GM21619 (cell line): ENCODE measurements at regions not wholly inside any gene's neighbourhood (a gene's known extent, or its start where the extent isn't known, plus 50 kb on each side); places are given as distances from the start of the nearest gene placed in this dataset.

ENCODE experiments used
- ATAC-seq: cut with Tn5 transposase; IDR thresholded peaks from one replicate; pipeline ENCODE4 v1.9.1; 2021; ENCODE audit not compliant: unreplicated experiment

- no peak for ATAC-seq
Measured at GRCh38 chr12:67370979-67371378, 101.8 kb downstream of the CAND1 start.

DNA sequence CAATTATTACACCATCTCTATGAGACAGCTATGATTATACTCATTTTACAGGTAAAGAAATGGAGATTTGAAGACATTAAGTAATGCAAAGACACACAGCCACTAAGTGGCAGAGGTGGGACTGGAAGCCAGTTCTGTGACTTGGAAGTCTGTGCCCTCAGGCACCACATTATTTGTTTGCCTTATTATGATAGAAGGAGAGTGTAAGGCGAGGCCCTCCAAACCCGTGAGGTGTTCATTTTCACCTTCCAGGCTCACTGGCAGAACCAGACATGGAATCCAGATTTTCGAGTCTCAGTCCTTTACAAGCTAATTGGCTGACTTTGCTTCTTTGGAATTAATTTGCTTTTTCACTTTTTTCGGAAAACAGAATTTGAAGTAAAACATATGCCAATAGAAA, 107.9 kb downstream of the CAND1 start:
- no peak for ATAC-seq

- no peak for ATAC-seq
Measured at GRCh38 chr12:67377541-67377940, 108.4 kb downstream of the CAND1 start.

DNA sequence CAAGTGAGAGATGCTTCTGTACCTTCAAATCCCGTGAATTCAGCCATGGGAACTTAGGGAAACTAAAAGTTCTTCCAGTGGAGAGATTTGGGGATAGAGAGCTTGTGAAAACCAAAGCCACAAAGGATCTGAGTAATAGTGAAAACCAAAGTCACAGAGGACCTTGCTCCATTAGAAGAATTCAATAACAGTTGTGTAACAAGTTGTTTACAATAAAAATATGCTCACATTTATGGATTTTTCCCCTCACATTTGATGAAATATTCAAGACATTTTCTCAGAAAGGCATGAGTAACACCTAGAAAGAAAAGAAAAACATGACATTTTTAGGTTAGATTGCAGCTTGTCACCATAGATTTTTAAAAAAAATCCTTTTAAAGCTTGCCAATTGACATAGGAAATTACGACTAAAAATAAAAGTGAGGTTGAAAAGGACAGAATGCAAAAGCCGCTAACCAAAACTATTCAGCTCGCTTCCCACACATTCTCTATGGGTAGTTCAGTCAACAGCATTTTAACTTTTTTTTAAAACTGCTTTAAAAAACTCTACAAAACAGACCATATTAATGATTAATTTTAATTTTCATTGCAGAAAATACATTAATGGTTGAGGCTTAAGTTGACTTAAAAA, 113.2 kb downstream of the CAND1 start:
- ATAC-seq = no peak

DNA sequence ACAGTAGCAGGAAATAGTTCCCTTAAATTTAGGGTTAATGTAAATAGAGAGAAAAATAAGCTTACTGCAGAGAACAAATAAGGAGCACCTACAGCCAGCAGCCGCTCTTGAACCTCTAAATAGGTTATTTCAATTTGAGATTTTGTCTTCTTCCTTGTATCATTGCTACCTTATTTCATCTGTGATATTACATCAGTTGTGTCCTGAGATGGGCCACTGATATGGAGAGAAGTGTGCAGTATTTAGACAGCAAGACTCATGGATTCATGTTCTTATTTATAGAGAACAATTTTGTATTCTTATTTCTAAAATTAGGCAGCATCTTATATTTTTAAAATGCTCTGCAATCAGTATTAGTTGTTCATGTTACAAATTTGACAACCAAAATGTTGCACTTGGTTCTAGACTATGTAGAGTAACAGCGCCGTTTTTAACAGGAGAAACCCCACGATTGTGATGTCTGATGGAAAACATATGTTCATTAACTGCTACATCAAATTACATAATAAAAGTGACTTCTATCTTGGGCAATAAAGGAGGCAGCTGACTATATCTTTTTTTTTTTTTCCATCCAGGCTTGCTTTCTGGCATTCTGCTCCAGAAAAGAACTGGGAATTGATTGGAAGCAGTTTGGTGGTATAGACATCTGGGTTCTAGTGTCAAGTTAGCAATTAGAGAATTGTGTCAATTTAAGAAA, 117.9 kb downstream of the CAND1 start:
- no peak for ATAC-seq

GRCh38 chr12:67388331-67389138, 119.4 kb downstream of the CAND1 start:
- no peak for ATAC-seq

GRCh38 chr12:67390273-67390672, 121.1 kb downstream of the CAND1 start:
- no peak for ATAC-seq

DNA sequence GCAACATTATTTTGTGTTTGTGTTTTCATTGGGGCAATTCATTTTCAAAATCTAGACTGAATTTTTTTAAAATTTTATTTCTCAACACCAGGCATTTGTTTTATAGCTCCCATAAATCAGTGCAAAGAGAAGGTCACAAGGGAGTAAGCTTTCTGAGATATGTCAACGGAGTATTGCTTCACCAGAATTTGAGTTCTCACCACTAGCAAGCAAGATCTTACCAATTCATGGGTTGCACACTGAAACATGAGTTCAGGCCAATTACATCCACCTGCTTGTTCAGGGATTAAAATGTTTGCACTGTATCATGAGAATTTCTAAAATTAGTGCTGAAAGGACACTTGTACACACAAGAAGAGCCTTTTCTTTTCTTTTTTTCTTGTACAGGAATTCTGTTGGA, 121.9 kb downstream of the CAND1 start:
- ATAC-seq = no peak

DNA sequence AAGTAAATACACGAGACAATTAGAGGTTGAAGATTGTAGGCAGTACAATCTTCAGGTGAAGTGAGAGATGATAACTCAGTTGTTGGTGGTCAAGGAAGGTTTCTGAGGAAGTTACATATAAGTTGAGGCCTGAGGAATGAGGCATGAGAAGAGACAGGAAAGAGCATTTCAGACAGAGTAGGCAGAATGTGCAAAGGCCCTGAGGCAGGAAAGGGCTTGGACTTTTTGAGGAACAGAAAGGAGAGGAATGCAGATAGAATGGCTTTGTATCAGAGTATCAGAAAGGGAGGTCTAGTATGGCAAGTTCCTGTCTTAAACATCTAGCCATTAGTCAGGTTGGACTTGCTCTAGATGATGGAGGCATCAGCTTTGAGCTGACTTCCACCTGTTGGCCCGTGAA, 122.5 kb downstream of the CAND1 start:
- no peak for ATAC-seq

DNA sequence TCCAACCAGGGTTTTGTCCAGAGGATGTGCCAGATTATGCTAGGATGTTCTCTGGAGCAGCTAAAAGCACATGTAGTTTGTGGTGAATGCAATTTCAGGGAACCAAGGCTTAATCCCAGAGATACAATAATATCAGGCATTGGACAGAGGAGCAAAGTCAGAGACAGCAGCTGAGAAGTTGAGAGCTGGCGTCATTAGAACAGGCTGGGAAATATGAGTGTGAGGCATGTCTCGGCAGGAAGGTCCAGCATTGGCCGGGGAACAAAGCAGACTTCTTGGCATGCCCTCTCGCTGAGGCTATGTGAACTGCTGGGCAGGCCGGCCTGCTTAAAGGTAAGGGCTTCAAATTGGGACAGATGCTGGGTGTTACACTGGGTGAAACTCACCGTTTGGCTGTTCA, 125.4 kb downstream of the CAND1 start:
- no peak for ATAC-seq

DNA sequence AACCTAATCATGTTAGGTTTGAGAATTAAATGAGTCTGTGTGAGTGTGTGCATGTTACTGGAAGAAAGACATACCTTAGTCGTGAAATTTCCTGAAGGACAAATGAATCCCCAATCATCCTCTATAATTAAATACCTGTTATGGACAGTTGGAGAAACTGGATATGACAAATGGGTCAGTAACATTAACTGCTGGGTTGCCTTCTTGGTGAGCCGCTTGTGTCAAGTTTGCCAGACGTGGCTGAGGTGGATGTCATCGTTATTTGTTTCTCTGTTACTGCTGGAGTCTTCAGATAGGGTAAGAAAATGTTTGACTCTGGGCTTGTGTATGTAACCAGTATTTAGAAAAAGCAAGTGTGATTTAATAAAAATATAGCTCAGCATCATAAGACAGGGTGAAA, 131.6 kb downstream of the CAND1 start:
- ATAC-seq = no peak

- no peak for ATAC-seq
Measured at GRCh38 chr12:67410246-67410645, 141.1 kb downstream of the CAND1 start.

DNA sequence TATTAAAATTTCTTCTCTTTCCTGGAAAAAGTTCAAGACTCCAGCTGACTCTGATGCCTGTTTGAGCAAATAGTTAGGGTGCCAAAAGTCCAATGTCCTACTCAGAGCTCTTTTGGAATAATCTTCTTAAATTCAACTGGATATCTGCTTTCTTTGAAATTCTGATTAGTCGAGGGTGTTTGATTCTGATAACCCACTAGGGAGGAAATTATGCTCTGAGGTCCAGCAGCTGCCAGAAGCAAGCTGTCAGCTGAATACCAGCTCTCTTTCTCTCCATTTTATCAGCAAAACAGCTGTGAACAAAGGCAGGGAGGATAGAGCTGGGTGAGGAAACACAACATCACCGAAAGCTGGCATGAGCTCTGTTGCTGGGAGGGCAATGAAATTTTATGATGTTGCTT, 141.5 kb downstream of the CAND1 start:
- no peak for ATAC-seq

DNA sequence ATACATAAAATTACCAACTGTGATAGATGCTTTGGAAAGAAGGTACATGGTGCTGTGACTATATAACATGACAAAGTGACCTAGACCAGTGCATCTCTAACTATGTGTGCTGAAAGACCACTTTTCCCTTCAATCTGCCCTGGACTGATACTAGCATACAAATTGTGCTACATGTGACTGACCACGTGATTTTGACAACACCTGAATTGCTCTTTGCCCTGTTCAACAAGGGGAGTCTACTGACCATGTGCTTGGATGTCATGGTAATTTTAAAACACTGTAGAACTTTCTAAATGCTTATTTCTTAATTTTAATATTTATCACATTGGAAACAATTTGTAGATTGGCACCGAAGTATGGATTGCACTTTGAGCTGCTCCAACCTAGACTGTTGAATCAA, 142.4 kb downstream of the CAND1 start:
- ATAC-seq = no peak

DNA sequence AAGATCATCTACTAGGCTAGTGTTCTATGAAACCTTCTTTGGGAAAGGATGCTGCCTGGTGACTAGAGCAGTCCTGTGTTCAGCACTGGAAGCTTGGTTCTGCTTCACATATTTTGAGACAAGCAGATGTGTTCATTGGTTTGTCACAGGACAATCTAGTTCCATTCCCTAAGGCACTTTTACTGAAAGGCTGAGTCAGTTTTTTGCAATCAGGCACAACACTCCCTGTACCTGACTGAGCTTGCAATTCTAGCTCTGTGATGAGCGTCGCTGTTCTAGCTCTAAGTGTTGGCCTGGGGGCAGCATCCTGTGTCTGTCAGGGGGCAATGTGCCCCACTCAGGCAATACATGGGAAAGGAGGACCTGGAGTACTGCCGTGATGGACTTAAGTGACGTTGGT, 144.4 kb downstream of the CAND1 start:
- no peak for ATAC-seq

GRCh38 chr12:67414011-67414715, 145.0 kb downstream of the CAND1 start:
- ATAC-seq = no peak

DNA sequence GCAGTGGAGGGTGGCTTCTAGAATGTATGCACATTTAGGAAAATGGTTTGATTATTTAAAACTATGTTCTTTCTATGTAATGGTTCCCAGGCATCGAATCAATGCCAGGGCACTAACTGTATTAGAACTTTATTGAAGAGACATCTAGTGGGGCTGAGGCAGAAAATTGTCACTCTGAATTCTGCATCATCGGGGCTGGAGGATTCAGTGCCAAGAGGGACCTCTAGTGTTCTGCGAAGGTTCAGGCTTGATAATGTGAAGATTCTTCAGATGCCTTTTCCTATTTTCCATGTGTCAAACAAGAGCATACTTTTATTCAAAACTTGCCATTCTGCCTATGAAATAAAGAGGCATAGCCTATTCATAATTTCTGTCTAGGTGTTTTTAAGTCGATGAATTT, 146.3 kb downstream of the CAND1 start:
- ATAC-seq = no peak

DNA sequence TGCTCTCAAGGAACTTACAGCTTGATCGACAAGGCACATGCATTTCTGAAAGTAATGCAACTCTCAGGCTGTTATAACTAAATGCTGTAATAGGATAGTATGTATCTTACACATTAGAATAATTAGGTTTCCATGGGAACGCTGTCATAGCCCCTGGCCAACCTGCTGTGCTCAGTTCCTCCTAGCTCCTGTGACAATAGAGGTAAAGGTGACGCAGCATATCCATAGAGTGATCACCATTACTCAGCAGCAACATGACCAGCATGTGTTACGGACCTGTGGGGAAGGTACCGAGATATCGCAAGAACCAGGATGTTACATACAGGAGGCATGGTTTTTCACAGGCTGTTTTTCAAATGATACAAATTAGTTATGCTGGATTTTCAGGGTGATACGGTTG, 150.7 kb downstream of the CAND1 start:
- ATAC-seq = no peak

GRCh38 chr12:67420506-67420905, 151.3 kb downstream of the CAND1 start:
- ATAC-seq = no peak

- no peak for ATAC-seq
Measured at GRCh38 chr12:67422081-67422480, 152.9 kb downstream of the CAND1 start.

DNA sequence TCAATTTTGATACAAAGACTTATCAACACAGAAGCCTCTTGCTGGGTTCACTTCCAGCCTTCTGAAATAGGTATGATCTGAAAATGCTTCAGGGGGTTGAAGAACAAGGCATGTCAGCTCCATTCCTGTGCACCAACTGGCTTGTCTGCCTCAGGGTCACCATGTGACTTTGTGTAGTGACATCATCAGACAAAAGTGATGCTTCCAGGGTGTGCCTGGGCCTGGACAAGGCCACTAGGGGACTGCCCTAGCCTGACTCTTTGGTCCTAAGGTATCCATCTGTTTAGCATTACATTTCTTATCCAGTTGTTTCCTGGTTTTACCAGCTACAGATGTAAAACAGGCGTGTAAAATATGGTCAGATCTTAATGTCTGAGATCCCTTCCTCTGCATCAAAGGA, 155.6 kb downstream of the CAND1 start:
- ATAC-seq = no peak

DNA sequence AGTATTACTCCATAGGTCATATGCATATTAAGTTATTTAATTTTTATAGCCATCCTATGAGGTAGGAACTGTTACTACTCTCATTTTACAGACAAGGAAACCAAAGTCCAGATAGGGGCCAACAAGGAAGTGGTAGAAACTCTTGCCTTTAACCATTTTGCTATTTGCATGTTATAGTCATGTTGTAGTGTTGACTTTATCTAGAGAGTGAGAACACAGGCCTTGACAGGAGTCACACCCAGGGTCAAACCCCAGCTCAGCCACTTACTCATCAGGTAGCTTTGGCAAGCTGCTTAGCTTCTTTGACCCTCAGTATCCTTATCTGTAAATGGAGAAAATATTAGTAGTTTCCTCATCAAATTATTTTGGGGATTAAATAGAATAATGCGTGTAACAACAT, 156.2 kb downstream of the CAND1 start:
- ATAC-seq = no peak
